GM12864 (cell line): ENCODE measurements at regions not wholly inside any gene's neighbourhood (a gene's known extent, or its start where the extent isn't known, plus 50 kb on each side); places are given as distances from the start of the nearest gene placed in this dataset.

Source experiments
- DNase-seq: peaks from one replicate; pipeline ENCODE4 v3.0.0-alpha.2; 2011; ENCODE audit warnings: low read depth
- H3K4me3 ChIP-seq: 2 replicates; pipeline ENCODE4 v1.5.1; 2011; ENCODE audit warnings: mild to moderate bottlenecking, low read depth, low read length, control low read depth
- CTCF ChIP-seq: IDR thresholded peaks from 2 replicates; pipeline ENCODE4 v1.5.1; 2011; ENCODE audit warnings: low read depth, mild to moderate bottlenecking, moderate library complexity, low read length, control low read depth, inconsistent platforms; ENCODE audit errors: missing control alignments

- no peak for DNase-seq
- H3K4me3 ChIP-seq, result no peak overlapping the region
- TF ChIP-seq CTCF, result no peak
Observed at GRCh38 chr6:132893772-132894490, 79.6 kb downstream of the RPS12 start.

GRCh38 chr6:132898376-132898775, 84.0 kb downstream of the RPS12 start:
- TF ChIP-seq CTCF, result no peak
- no peak for DNase-seq
- no peak overlapping the region for H3K4me3 ChIP-seq

- no peak for TF ChIP-seq CTCF
- no peak for DNase-seq
- H3K4me3 ChIP-seq, result no peak overlapping the region
Observed at GRCh38 chr6:132900849-132901248, 86.5 kb downstream of the RPS12 start.

- no peak overlapping the region for H3K4me3 ChIP-seq
- no peak for DNase-seq
- TF ChIP-seq CTCF, result no peak
Observed at GRCh38 chr6:132902901-132903300, 88.5 kb downstream of the RPS12 start.

GRCh38 chr6:132907231-132907630, 92.9 kb downstream of the RPS12 start:
- no peak for TF ChIP-seq CTCF
- no peak for DNase-seq
- no peak overlapping the region for H3K4me3 ChIP-seq

- DNase-seq, result no peak
- H3K4me3 ChIP-seq, result no peak overlapping the region
- no peak for TF ChIP-seq CTCF
Observed at GRCh38 chr6:132907914-132908313, 93.5 kb downstream of the RPS12 start.

- TF ChIP-seq CTCF, result no peak
Observed at GRCh38 chr6:132909742-132910141, 95.4 kb downstream of the RPS12 start.

More at GRCh38 chr6:132909742-132910141, 95.4 kb downstream of the RPS12 start:
- DNase-seq, result no peak
- H3K4me3 ChIP-seq, result no peak overlapping the region
